Activated naive CD4-positive, alpha-beta T cell treated with anti-CD3 and anti-CD28 coated beads, Interleukin-2, amount 50 U/mL, for 72 hours (primary cell): ENCODE measurements at regions not wholly inside any gene's neighbourhood (a gene's known extent, or its start where the extent isn't known, plus 50 kb on each side); places are given as distances from the start of the nearest gene placed in this dataset.

Source experiments
- ATAC-seq, 2 donors: fragments of 150-1000 bp; cut with Tn5 transposase; 2 replicates each; pipeline ENCODE4 v1.10.0; 2021; ENCODE audit warnings: mild to moderate bottlenecking in 2 of 2, moderate library complexity in 2 of 2
- DNase-seq, 2 donors: peaks; one replicate each; pipeline ENCODE4 v3.0.0; 2021 to 2022; ENCODE audit warnings: low spot score in 2 of 2
- H3K27ac Mint-ChIP-seq, 2 donors: one replicate each; pipeline ENCODE4 v1.8.0; 2022; ENCODE audit warnings: mild to moderate bottlenecking in 2 of 2, mixed read lengths in 2 of 2
- H3K36me3 Mint-ChIP-seq, 2 donors: one replicate each; pipeline ENCODE4 v1.8.0; 2022; ENCODE audit warnings: mixed read lengths in 2 of 2
- H3K9me3 Mint-ChIP-seq, 2 donors: one replicate each; pipeline ENCODE4 v1.8.0; 2022; ENCODE audit warnings: mixed read lengths in 2 of 2

DNA sequence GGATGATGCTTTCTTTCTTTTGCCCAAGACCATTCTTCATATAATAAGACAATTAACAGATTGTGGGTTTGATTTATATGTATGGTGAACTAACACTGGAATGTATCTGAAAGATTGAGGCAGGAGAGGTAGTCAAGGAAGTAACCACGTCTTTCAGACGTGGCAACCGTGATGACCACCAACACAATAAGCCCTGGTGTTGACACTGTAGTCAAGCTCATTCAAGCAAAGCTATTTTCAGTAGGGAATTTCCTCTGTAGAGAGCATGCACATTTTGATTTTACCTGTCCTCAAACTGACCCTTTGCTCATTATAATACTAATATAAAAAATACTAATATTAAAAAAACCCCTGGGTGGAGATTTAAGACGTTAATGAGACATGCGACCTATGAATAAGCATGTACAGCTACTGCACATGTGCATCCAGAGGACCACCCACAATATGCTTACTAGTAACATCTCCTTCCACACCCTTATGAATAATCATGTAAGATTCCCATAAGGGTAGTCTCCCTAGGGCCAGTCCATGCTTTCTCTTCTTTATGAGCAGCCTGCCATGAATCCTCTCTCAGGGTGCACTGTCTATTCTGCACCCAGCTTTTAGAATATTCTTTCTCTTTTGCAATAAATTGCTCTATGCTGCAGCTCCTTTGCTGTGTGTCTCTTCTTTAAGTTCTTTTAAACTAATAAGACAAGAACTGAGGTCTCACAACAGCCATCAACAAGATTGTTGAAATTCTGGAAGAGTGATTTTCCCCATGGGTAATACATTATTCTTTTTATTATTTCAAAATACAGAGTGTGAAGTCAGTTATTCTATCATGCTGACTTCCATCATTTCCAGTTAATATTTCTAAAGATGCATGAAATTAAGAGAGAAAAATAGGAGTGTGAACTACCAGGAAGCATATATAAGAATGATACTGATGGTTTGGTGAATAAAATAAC, 151.3 kb upstream of the NPVF start:
- H3K36me3 Mint-ChIP-seq = no peaks in the 10 kb centered on the region
- H3K9me3 Mint-ChIP-seq = no peaks in the 10 kb centered on the region
- H3K27ac Mint-ChIP-seq = no peak overlapping the region
- ATAC-seq (no peak), DNase-seq (no peak)

DNA sequence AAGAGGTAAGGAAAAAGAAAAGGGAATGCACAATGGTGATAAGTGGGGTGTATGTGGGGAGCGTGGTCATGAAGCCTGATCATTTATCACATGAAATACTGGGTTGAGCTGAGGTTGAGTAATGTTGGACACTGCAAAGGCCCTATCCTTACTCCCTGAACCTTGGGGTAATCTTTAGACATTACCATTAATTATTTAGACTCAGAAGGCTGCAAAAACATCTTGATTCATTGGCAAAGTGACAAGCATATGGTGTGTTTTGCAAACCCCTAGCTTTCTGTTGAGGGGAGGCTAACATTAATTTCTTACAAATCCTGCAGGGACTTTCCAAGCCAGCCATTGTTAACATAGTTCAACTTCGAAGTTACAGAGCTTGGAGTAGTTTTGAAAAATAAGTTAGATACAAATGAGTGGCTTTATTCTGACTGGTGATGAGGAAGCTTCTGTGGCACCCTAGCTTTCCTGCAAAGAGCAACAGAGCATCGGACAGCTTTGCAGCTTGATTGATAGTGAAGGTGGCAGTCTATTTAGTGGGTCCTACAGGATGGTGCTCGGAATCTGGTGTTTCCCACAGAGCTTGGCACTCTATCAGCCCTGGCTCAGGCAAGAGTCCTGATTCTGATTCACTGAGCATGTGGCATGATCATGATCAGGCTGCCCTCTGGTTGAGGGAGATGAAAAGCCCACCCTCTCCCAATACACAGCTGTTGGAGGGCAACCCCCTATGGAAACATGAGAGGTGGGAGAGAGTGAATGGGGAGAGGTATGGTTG, 153.7 kb upstream of the NPVF start:
- H3K36me3 Mint-ChIP-seq = no peaks in the 10 kb centered on the region
- no peaks in the 10 kb centered on the region for H3K9me3 Mint-ChIP-seq
- DNase-seq (no peak), ATAC-seq (no peak)
- H3K27ac Mint-ChIP-seq = no peak overlapping the region

DNA sequence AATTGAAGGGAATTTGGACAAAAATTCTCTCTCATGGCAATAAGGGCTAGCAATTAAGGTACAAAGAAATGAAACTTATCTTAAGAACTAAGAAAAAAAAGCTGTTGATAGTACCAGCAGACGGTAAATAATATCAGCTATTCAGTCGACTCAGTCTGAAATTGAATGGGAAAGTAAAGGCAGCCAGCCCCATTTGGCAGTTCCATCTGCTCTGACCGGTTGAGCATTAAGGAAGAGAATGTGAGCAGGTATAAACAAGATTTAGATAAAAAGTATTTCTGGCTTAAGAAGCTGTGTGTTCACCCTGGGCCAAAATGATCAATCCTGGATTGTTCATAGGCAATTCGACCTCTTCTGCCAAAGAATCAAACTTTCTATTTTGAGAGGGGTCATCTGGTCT, 154.6 kb upstream of the NPVF start:
- Mint-ChIP-seq H3K9me3 (no peaks in the 10 kb centered on the region), H3K36me3 (no peaks in the 10 kb centered on the region), H3K27ac (no peak overlapping the region)
- ATAC-seq (no peak), DNase-seq (no peak)

GRCh38 chr7:25383402-25383801, 155.1 kb upstream of the NPVF start:
- Mint-ChIP-seq H3K9me3 (no peaks in the 10 kb centered on the region), H3K36me3 (no peaks in the 10 kb centered on the region), H3K27ac (no peak overlapping the region)
- no peak for ATAC-seq
- no peak for DNase-seq

GRCh38 chr7:25384788-25385505, 156.7 kb upstream of the NPVF start:
- Mint-ChIP-seq H3K36me3 (no peaks in the 10 kb centered on the region), H3K27ac (no peak overlapping the region), H3K9me3 (no peaks in the 10 kb centered on the region)
- ATAC-seq = no peak
- DNase-seq = no peak

- Mint-ChIP-seq H3K27ac (no peak overlapping the region), H3K36me3 (no peaks in the 10 kb centered on the region), H3K9me3 (no peaks in the 10 kb centered on the region)
- ATAC-seq (no peak), DNase-seq (no peak)
Measured at GRCh38 chr7:25385506-25386136, 157.3 kb upstream of the NPVF start.

GRCh38 chr7:25386311-25386744, 158.0 kb upstream of the NPVF start:
- H3K36me3 Mint-ChIP-seq = no peaks in the 10 kb centered on the region
- no peak for ATAC-seq
- no peak for DNase-seq
- H3K27ac Mint-ChIP-seq = no peak overlapping the region
- no peaks in the 10 kb centered on the region for H3K9me3 Mint-ChIP-seq

DNA sequence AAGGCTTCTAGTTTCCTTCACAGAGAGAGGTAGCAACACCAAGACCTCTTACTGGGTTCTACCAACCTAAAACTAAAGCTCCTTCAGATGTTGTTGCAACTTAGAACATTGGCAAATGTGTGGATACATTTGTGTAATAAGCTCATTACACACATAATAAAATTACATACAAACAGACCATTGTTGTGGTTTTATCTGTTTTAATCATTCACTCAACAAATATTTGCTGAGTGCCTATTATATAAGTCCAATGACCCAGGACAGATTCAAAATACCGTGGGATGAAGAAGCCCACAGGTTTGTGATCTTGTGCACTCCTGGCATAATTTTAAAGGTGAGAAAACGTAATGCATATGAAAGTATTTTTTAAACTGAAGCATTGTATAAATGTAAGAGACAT, 160.4 kb upstream of the NPVF start:
- no peaks in the 10 kb centered on the region for H3K9me3 Mint-ChIP-seq
- no peaks in the 10 kb centered on the region for H3K36me3 Mint-ChIP-seq
- no peak for ATAC-seq
- DNase-seq = no peak
- H3K27ac Mint-ChIP-seq = no peak overlapping the region

- Mint-ChIP-seq H3K27ac (no peak overlapping the region), H3K9me3 (no peaks in the 10 kb centered on the region), H3K36me3 (no peaks in the 10 kb centered on the region)
- DNase-seq = no peak
- peak in 1 of 2 donors; percentile 43 for ATAC-seq
Measured at GRCh38 chr7:25389489-25390106, 161.3 kb upstream of the NPVF start.

DNA sequence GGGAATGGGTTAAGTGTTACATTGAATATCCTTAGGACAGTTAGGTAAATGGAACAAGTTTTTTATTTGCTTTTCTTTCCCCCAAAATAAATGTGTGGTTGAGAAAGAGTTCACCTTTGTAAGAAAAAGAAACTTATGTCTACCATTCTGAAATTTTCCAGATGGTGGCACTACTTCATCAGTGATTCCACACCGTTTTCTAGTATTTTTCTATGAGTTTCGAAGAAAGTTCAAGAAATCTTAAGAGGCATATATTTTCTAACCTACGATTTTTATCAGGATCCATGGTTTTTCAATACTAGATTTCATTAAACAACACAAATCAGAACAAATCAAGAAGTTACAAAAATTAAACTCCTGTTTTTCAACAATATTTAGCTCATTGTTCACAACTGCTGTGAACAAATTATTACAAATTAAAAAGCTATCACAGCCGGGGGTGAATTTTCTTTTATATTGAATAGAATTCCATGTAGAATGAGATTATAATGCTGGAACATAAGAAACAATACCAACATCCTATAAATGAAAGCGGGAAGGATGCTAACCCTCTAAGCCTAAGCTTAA, 163.1 kb upstream of the NPVF start:
- H3K9me3 Mint-ChIP-seq = no peaks in the 10 kb centered on the region
- H3K27ac Mint-ChIP-seq = no peak overlapping the region
- DNase-seq (no peak), ATAC-seq (no peak)
- H3K36me3 Mint-ChIP-seq = no peaks in the 10 kb centered on the region

DNA sequence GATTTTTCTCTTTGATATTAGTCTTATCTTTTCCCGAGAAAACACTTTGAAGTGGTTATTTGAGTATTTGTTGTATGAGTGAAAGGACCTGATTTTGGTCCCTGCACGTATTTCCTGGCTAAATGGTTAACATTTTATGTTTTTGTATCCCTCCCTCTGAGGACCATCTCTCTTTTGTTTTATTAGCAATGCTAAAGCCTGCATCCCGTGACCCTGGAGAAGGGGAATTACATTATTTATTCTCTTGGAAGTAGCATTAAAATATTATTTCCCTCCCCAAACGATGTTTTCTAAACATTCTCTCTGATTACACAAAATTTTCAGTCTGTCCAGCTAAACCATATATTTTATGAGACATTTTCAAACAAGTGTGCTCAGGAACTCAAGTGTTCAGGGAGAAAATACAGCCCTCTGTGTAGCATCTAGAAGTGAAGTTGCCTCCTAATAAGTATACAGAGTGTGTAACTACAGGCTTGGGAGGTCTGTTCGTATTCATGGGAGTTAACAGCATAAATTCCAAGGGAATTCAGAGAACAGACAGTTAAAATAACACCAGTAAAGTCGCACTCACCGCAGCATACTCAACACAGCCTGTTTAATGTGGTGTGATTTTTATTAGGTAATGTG, 163.8 kb upstream of the NPVF start:
- no peaks in the 10 kb centered on the region for H3K9me3 Mint-ChIP-seq
- ATAC-seq = no peak
- H3K36me3 Mint-ChIP-seq = no peaks in the 10 kb centered on the region
- no peak for DNase-seq
- H3K27ac Mint-ChIP-seq = no peak overlapping the region

GRCh38 chr7:25392588-25393338, 164.5 kb upstream of the NPVF start:
- no peak overlapping the region for H3K27ac Mint-ChIP-seq
- H3K9me3 Mint-ChIP-seq = no peaks in the 10 kb centered on the region
- ATAC-seq = no peak
- no peak for DNase-seq
- no peaks in the 10 kb centered on the region for H3K36me3 Mint-ChIP-seq

DNA sequence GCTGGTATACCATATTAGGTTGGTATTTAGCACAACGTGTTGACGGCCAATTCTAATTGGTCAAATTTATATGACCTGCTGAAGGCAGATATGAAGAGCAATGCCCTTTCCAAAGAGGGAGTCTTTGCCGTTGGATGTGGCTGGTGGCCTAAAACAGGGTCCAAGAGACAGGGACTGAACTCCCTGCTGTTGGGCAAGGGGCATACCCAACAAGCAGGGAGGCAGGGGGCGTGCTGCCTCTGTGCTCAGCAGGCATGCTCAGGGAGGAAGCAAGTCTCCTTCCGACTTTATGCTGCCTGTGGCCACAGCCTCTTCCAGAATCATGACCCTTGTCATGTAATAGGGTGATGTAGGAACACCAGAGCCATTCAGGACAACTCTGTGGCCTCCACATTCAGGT, 167.7 kb upstream of the NPVF start:
- no peak for DNase-seq
- no peaks in the 10 kb centered on the region for H3K36me3 Mint-ChIP-seq
- H3K27ac Mint-ChIP-seq = no peak overlapping the region
- H3K9me3 Mint-ChIP-seq = no peaks in the 10 kb centered on the region
- no peak for ATAC-seq

DNA sequence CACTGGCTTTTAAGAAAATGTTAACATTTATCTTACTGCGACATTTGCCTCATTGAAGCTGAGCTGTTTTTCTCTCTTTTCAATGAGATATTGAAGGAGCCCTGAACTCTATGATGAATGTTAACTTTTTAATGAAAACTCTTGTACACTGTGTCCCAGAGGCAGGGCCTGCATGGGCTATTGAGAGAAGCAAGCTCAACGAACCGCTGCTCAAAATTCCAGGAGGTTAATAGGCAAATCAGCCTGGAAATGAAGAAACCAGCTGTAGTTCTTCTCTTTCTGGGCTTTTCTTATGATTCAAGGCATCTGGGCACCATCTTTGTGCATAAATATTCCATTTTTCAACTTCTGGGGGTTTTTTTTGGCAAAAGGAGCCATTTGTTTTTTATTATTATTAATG, 168.4 kb upstream of the NPVF start:
- no peak overlapping the region for H3K27ac Mint-ChIP-seq
- ATAC-seq (no peak), DNase-seq (no peak)
- H3K36me3 Mint-ChIP-seq = no peaks in the 10 kb centered on the region
- no peaks in the 10 kb centered on the region for H3K9me3 Mint-ChIP-seq

- no peaks in the 10 kb centered on the region for H3K36me3 Mint-ChIP-seq
- no peaks in the 10 kb centered on the region for H3K9me3 Mint-ChIP-seq
- H3K27ac Mint-ChIP-seq = no peak overlapping the region
- ATAC-seq (no peak), DNase-seq (no peak)
Measured at GRCh38 chr7:25398418-25398817, 170.1 kb upstream of the NPVF start.
